SK-N-SH treated with all-trans-retinoic acid at 6 μM for 48 hours (cell line): ENCODE measurements at regions not wholly inside any gene's neighbourhood (a gene's known extent, or its start where the extent isn't known, plus 50 kb on each side); places are given as distances from the start of the nearest gene placed in this dataset.

ENCODE experiments used
- ATAC-seq: fragments of 200-7000 bp; cut with Tn5 transposase; 3 replicates; pipeline ENCODE4 v1.9.1; 2020; ENCODE audit warnings: mild to moderate bottlenecking, moderate library complexity
- ARNTL ChIP-seq: fragments of 450-650 bp; formaldehyde crosslinking; IDR thresholded peaks from 2 replicates; pipeline ENCODE4 v1.5.0; 2020; ENCODE audit warnings: low read depth, mild to moderate bottlenecking, moderate library complexity, borderline replicate concordance
- BACH2 ChIP-seq: fragments of 250-450 bp; sonication (Bioruptor Pico); IDR thresholded peaks from 2 replicates; pipeline ENCODE4 v1.9.0; 2021; ENCODE audit warnings: mild to moderate bottlenecking, borderline replicate concordance
- CREB5 ChIP-seq: fragments of 250-450 bp; sonication (Bioruptor Pico); IDR thresholded peaks from 2 replicates; pipeline ENCODE4 v1.5.1; 2020; ENCODE audit warnings: low read depth, mild to moderate bottlenecking, moderate library complexity
- CSDC2 ChIP-seq: fragments of 250-450 bp; sonication (Bioruptor Pico); IDR thresholded peaks from 2 replicates; pipeline ENCODE4 v1.5.0; 2020; ENCODE audit warnings: mild to moderate bottlenecking, moderate library complexity
- CSRNP3 ChIP-seq: fragments of 250-450 bp; sonication (Bioruptor Pico); IDR thresholded peaks from 2 replicates; pipeline ENCODE4 v1.5.1; 2021; ENCODE audit warnings: mild to moderate bottlenecking, moderate library complexity
- ESRRG ChIP-seq: fragments of 250-450 bp; sonication (Bioruptor Pico); IDR thresholded peaks from 2 replicates; pipeline ENCODE4 v1.6.1; 2021; ENCODE audit warnings: mild to moderate bottlenecking
- GLIS3 ChIP-seq: fragments of 250-450 bp; sonication (Bioruptor Pico); IDR thresholded peaks from 2 replicates; pipeline ENCODE4 v1.5.0; 2020; ENCODE audit warnings: mild to moderate bottlenecking, moderate library complexity
- ISL1 ChIP-seq: fragments of 250-450 bp; sonication (Bioruptor Pico); IDR thresholded peaks from 2 replicates; pipeline ENCODE4 v2.1.2; 2022; ENCODE audit warnings: mild to moderate bottlenecking, moderate library complexity
- OSR1 ChIP-seq: fragments of 250-450 bp; sonication (Bioruptor Pico); IDR thresholded peaks from 2 replicates; pipeline ENCODE4 v1.8.0; 2022; ENCODE audit warnings: moderate library complexity, mild to moderate bottlenecking, inconsistent platforms
- PATZ1 ChIP-seq: fragments of 250-450 bp; sonication (Bioruptor Pico); IDR thresholded peaks from 2 replicates; pipeline ENCODE4 v1.8.0; 2020; ENCODE audit warnings: mild to moderate bottlenecking, moderate library complexity, borderline replicate concordance
- POU6F1 ChIP-seq: fragments of 250-450 bp; sonication (Bioruptor Pico); IDR thresholded peaks from 2 replicates; pipeline ENCODE4 v1.8.0; 2021; ENCODE audit warnings: low read depth, mild to moderate bottlenecking, moderate library complexity, borderline replicate concordance
- PPARA ChIP-seq: fragments of 250-450 bp; sonication (Bioruptor Pico); IDR thresholded peaks from 2 replicates; pipeline ENCODE4 v1.5.0; 2020; ENCODE audit warnings: mild to moderate bottlenecking, borderline replicate concordance
- RARB ChIP-seq: fragments of 250-450 bp; sonication (Bioruptor Pico); IDR thresholded peaks from 2 replicates; pipeline ENCODE4 v1.8.0; 2021; ENCODE audit warnings: mild to moderate bottlenecking, moderate library complexity
- SNAI2 ChIP-seq: fragments of 250-450 bp; sonication (Bioruptor Pico); IDR thresholded peaks from 2 replicates; pipeline ENCODE4 v1.5.0; 2020; ENCODE audit warnings: mild to moderate bottlenecking, moderate library complexity
- TOX ChIP-seq: fragments of 250-450 bp; sonication (Bioruptor Pico); IDR thresholded peaks from 2 replicates; pipeline ENCODE4 v1.8.0; 2021; ENCODE audit warnings: mild to moderate bottlenecking, moderate library complexity, borderline replicate concordance
- TSHZ2 ChIP-seq: fragments of 250-450 bp; sonication (Bioruptor Pico); IDR thresholded peaks from 2 replicates; pipeline ENCODE4 v1.5.0; 2020; ENCODE audit warnings: mild to moderate bottlenecking, moderate library complexity
- ZC3H10 ChIP-seq: fragments of 250-450 bp; sonication (Bioruptor Pico); IDR thresholded peaks from 2 replicates; pipeline ENCODE4 v1.5.1; 2021; ENCODE audit warnings: mild to moderate bottlenecking, moderate library complexity
- ZFP3 ChIP-seq: fragments of 250-450 bp; sonication (Bioruptor Pico); IDR thresholded peaks from 2 replicates; pipeline ENCODE4 v1.5.0; 2020; ENCODE audit warnings: mild to moderate bottlenecking, moderate library complexity
- ZFP30 ChIP-seq: fragments of 450-650 bp; formaldehyde crosslinking; IDR thresholded peaks from 2 replicates; pipeline ENCODE4 v1.5.0; 2022; ENCODE audit warnings: mild to moderate bottlenecking, moderate library complexity
- ZNF70 ChIP-seq: fragments of 450-650 bp; formaldehyde crosslinking; IDR thresholded peaks from 2 replicates; pipeline ENCODE4 v1.5.0; 2020; ENCODE audit warnings: mild to moderate bottlenecking, moderate library complexity

DNA sequence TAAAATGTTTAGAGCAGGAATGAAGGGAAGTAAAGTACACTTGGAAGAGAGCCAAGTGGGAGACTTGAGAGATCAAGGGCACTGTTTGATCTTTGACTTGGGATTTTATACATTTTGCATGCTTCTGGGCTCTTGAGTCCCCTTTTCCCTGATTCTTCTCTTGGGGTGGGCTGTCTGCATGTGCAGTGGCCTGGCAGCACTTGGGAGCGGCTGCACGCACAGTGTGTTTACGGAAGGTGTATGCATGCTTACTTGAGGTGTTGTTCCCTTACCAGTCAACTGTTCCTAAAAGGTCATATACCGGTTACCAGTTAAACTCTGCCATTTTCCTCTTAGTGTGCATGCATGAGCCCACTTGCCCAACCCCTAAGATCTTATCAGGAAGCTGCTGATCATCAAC, 377.7 kb downstream of the CYLC2 start:
- TF ChIP-seq RARB: no peak
- TF ChIP-seq CSDC2 (CRISPR knock-in tag): no peak
- TF ChIP-seq CSRNP3 (CRISPR knock-in tag): no peak
- no peak for TF ChIP-seq PPARA (CRISPR knock-in tag)
- TF ChIP-seq ZC3H10: no peak
- no peak for TF ChIP-seq CREB5 (CRISPR knock-in tag)
- no peak for TF ChIP-seq ARNTL
- TF ChIP-seq PATZ1 (CRISPR knock-in tag): no peak
- ATAC-seq: no peak

- no peak for TF ChIP-seq ISL1 (CRISPR knock-in tag)
- TF ChIP-seq PATZ1 (CRISPR knock-in tag): no peak
- no peak for TF ChIP-seq ZFP3 (CRISPR knock-in tag)
- TF ChIP-seq PPARA (CRISPR knock-in tag): no peak
- TF ChIP-seq CREB5 (CRISPR knock-in tag): no peak
- no peak for TF ChIP-seq GLIS3
- no peak for TF ChIP-seq ZC3H10
- TF ChIP-seq BACH2: no peak
- TF ChIP-seq SNAI2 (CRISPR knock-in tag): no peak
- TF ChIP-seq OSR1: no peak
- TF ChIP-seq ZFP30 (CRISPR knock-in tag): no peak
- no peak for TF ChIP-seq POU6F1
- TF ChIP-seq ESRRG (CRISPR knock-in tag): no peak
- TF ChIP-seq TSHZ2 (CRISPR knock-in tag): no peak
- no peak for TF ChIP-seq ZNF70 (CRISPR knock-in tag)
- TF ChIP-seq ARNTL: no peak
- no peak for TF ChIP-seq TOX (CRISPR knock-in tag)
- ATAC-seq: no peak
Measured at GRCh38 chr9:103377667-103378066, 382.5 kb downstream of the CYLC2 start.
